Stomach (tissue), 8 donors: ENCODE measurements at regions not wholly inside any gene's neighbourhood (a gene's known extent, or its start where the extent isn't known, plus 50 kb on each side); places are given as distances from the start of the nearest gene placed in this dataset.
A peak's percentile ranks its signal among the peaks of the same experiment; 100 is the strongest.

ENCODE experiments used
- DNase-seq, 2 donors: peaks; one replicate each; pipeline versions ENCODE4 v3.0.0 to v3.0.0-alpha.2; 2013 to 2019
- H3K27ac ChIP-seq, 5 donors: fragments of 200-600 bp in 4 of 5; sonication (generic) in 4 of 5; one replicate each; pipeline ENCODE4 v1.5.1; 2013 to 2019; ENCODE audit warnings: mild to moderate bottlenecking in 1 of 5, moderate library complexity in 1 of 5
- H3K27me3 ChIP-seq, 3 donors: fragments of 200-600 bp; sonication (generic); one replicate each; pipeline ENCODE4 v1.5.1; 2017 to 2019; ENCODE audit warnings: mixed run types in 1 of 3
- H3K36me3 ChIP-seq, 4 donors: fragments of 200-600 bp; sonication (generic); 1 replicate in 3 of 4; 2 replicates in 1 of 4; pipeline ENCODE4 v1.5.1; 2016 to 2019
- H3K4me1 ChIP-seq, 4 donors: fragments of 200-600 bp; sonication (generic); one replicate each; pipeline ENCODE4 v1.5.1; 2016 to 2019
- H3K4me3 ChIP-seq, 4 donors: fragments of 200-600 bp; sonication (generic) in 3 of 4; one replicate each; pipeline ENCODE4 v1.5.1; 2016 to 2019; ENCODE audit warnings: mild to moderate bottlenecking in 1 of 4
- H3K9me3 ChIP-seq, 4 donors: fragments of 200-600 bp; sonication (generic); one replicate each; pipeline ENCODE4 v1.5.1; 2016 to 2019
- CTCF ChIP-seq, 7 experiments: fragments of 450-650 bp in 4 of 7; fragments of 200-600 bp in 3 of 7; sonication (generic) in 3 of 7; IDR thresholded peaks; one replicate each; pipeline ENCODE4 v1.5.1; 2016 to 2019; ENCODE audit warnings: antibody characterized with exemption in 7 of 7, control low read depth in 2 of 7, mild to moderate bottlenecking in 1 of 7
- EP300 ChIP-seq: sonication (generic); formaldehyde crosslinking; IDR thresholded peaks from one replicate; pipeline ENCODE4 v1.6.1; 2017; ENCODE audit warnings: antibody characterized with exemption
- POLR2A ChIP-seq, 4 donors: fragments of 450-650 bp; IDR thresholded peaks; one replicate each; pipeline ENCODE4 v1.6.1; 2016; ENCODE audit warnings: antibody characterized with exemption in 4 of 4, control low read depth in 2 of 4, mild to moderate bottlenecking in 1 of 4, moderate library complexity in 1 of 4
- POLR2AphosphoS5 ChIP-seq, 3 donors: sonication (generic); formaldehyde crosslinking; IDR thresholded peaks; one replicate each; pipeline ENCODE4 v1.6.1; 2016; ENCODE audit warnings: antibody characterized with exemption in 3 of 3
- WGBS, 5 donors: extraction: QIAGEN DNeasy Blood & Tissue Kit in 3 of 5; methylation state at CpG; one replicate each; pipeline versions ENCODE4 v1.1.5 to v1.1.7; 2013 to 2018; 5-methylcytosine and 5-hydroxymethylcytosine counted together
- intact Hi-C: fragments of 100-400 bp; cut with DNase I; formaldehyde crosslinking; loops from one replicate; pipeline ENCODE4 v1.15.1; 2023; ENCODE audit warnings: low total_unique reads
- donor health status: healthy with polysubstance abuse.
- donor health status: Bipolar disorder and iron deficiency.
- donor health status: healthy.

DNA sequence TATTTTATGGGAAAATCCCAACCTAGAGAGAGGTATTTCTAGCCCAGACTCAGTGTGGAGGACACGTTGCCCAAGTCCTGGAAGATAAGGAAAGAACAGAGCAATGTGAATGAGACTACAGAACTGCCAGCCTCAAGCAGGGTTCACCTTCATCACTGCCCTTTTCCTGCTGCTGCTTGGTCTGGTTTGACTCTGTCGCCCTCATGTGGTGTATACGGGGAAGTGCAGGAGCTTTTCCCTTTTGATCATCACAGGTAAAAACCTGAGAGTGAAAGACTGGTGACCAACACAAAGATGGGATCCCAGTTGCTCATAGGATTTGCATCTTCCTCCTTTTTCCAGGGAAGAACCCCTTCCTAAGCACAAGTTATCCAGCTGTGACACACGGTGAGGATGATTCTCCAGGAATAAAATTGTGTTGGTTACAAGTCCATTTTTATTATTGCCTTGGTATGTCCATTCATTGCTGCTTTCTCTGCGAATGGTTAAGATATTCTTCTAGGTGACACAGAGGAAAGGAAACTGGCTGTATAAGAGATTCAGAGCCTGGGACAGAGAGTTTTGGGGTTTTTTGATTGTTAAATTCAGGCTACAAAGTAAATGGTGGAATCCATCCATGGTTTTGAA, 89.5 kb upstream of the CD53 start:
- WGBS, 5 donors = 2 to 16% (median 3%) methylated on average over 5 of the region's 5 CpGs
- H3K4me1 ChIP-seq = peaks cover 0 to 7% (median 3%) of the 10 kb centered on the region in 4 donors
- H3K27ac ChIP-seq = no peak overlapping the region
- H3K36me3 ChIP-seq = no peaks in the 10 kb centered on the region
- H3K27me3 ChIP-seq = peaks cover 0 to 41% (median 0%) of the 10 kb centered on the region in 3 donors
- no peak overlapping the region for H3K4me3 ChIP-seq
- peak; percentile 46 to 79 for DNase-seq
- peak in 5 of 7 experiments; percentile 80 to 95 (median 89) for TF ChIP-seq CTCF (IDR thresholded peaks at IDR 0.05)
- no peak for TF ChIP-seq POLR2AphosphoS5 (IDR thresholded peaks at IDR 0.05)
- intact Hi-C loops = loop anchor here (10.0 kb wide), 1 partner anchor 169 kb away; no protein-coding TSS in a partner anchor
- H3K9me3 ChIP-seq = peaks cover 4 to 8% (median 6%) of the 10 kb centered on the region in 4 donors

GRCh38 chr1:110781525-110781924, 91.4 kb upstream of the CD53 start:
- H3K9me3 ChIP-seq = no peaks in the 10 kb centered on the region
- no peak overlapping the region for H3K27ac ChIP-seq
- no peak for TF ChIP-seq EP300
- TF ChIP-seq POLR2A (IDR thresholded peaks at IDR 0.05) = no peak
- no peak for TF ChIP-seq POLR2AphosphoS5 (IDR thresholded peaks at IDR 0.05)
- no peak for TF ChIP-seq CTCF (IDR thresholded peaks at IDR 0.05)
- peaks cover 0 to 7% (median 3%) of the 10 kb centered on the region in 4 donors for H3K4me1 ChIP-seq
- WGBS, 5 donors = 78 to 91% (median 88%) methylated on average over 2 of the region's 2 CpGs
- H3K36me3 ChIP-seq = no peaks in the 10 kb centered on the region
- H3K27me3 ChIP-seq = peaks cover 0 to 42% (median 0%) of the 10 kb centered on the region in 3 donors
- intact Hi-C loops = loop anchor here (10.0 kb wide), 1 partner anchor 167 kb away; no protein-coding TSS in a partner anchor
- no peak for DNase-seq
- H3K4me3 ChIP-seq = no peak overlapping the region

DNA sequence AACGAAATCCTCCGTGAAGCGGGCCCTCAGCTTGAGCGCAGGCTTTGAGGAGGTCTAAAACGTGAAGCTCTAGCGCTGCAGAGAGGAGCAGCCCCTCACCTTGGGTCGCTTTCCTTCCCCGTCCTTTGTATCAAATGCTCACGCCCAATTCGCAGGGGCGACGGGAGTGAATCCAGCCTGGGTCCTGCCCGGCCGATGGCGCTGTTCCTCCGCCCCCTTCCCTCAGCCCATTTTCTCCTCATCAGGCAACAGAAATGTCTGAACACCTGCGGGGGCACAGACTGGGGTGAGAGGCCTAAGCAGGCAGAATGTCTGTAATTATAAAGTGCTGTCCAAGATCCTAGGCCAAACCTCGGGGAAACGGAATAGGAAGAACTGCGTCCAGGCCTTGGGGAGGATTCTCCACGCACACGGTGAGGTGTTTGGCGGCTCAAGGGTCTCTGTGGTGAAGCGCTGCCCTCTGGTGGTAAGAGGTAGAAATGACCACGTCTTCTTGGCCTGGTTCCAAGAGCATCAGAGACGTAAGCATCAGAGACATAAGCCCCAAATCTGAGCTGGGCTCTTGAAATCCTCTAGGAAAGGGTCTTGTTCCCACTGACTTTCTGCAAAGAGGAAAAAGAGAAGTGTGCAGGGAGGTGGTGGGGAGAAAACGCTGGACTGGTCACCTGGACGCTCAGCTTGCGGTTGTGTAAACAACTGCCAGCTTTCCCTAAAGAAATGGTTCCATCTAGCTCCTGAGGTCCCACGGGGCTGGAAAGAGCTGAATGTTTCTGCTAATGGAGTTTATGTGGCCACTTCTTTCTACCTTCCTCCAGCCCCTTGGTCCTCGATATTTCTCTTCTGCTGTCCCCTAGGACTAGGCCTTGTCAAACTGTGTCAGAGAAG, 92.1 kb upstream of the CD53 start:
- Histone ChIP-seq H3K36me3 (no peaks in the 10 kb centered on the region), H3K4me1 (peaks cover 0 to 7% (median 3%) of the 10 kb centered on the region in 4 donors), H3K4me3 (no peak overlapping the region), H3K27me3 (peaks cover 0 to 42% (median 0%) of the 10 kb centered on the region in 3 donors), H3K27ac (no peak overlapping the region), H3K9me3 (no peaks in the 10 kb centered on the region)
- intact Hi-C loops = loop anchor here (10.0 kb wide), 1 partner anchor 166 kb away; no protein-coding TSS in a partner anchor
- DNase-seq = peak; percentile 75 to 85
- WGBS, 5 donors = 19 to 23% (median 21%) methylated on average over 31 of the region's 31 CpGs
- TF ChIP-seq EP300 (no peak), POLR2AphosphoS5 (IDR thresholded peaks at IDR 0.05) (no peak), CTCF (IDR thresholded peaks at IDR 0.05) (peak in 4 of 7 experiments; percentile 57 to 74 (median 69)), POLR2A (IDR thresholded peaks at IDR 0.05) (no peak)

DNA sequence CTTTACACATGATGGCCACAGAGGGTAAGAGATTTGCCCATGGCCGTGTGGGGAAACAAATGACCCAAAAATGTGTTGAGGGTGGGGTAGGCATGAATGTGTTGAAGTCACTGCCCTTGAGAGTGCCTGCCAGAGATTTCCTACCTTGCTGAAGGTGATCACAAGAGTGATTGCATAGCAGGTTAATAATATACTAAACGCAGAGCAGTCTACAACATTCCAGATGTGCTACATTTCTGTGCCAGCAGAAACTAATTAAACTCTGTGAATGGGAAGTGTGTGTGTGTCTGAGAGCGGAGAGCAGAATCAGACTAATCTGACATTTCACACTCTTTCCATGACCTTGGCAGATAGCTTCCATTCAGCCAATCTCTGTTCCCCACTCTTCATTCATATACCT, 93.3 kb upstream of the CD53 start:
- Histone ChIP-seq H3K27me3 (peaks cover 0 to 42% (median 0%) of the 10 kb centered on the region in 3 donors), H3K4me3 (no peak overlapping the region), H3K9me3 (no peaks in the 10 kb centered on the region), H3K4me1 (peaks cover 0 to 7% (median 3%) of the 10 kb centered on the region in 4 donors), H3K27ac (no peak overlapping the region), H3K36me3 (no peaks in the 10 kb centered on the region)
- intact Hi-C loops = loop anchor here (10.0 kb wide), 1 partner anchor 165 kb away; no protein-coding TSS in a partner anchor
- 45 to 59% (median 55%) methylated on average over 3 of the region's 3 CpGs for whole genome bisulfite sequencing, 5 donors
- TF ChIP-seq EP300 (no peak), CTCF (IDR thresholded peaks at IDR 0.05) (no peak), POLR2A (IDR thresholded peaks at IDR 0.05) (no peak)
- no peak for DNase-seq
